ENCODE measurements at regions not wholly inside any gene's neighbourhood (a gene's known extent, or its start where the extent isn't known, plus 50 kb on each side); places are given as distances from the start of the nearest gene placed in this dataset.

DNA sequence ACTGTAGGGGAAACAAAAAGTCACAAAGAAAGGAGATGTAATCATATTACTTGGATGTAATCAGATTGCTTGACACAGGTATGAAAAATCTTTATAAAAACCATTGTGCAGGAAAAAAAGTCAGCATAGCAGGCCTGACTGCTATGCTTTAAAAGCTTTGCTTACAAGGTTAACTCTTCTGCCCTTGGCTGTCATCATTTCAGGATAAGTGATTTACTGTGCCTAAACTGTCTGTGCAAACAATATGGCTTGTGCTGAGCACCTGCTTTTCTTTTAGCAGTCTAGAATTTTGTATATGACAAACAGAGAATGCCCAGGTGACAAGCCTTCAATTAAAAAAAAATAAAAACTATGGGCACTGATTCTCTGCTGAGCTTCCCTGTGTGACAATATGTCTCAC is 63.8 kb upstream of the PLEKHG7 start:
- Histone ChIP-seq H3K27me3 (replicated peaks; ENCODE audit: control insufficient read depth, insufficient read depth, low read length) (no peaks in the 10 kb centered on the region), H3K4me3 (replicated peaks; ENCODE audit: low read depth, low read length) (no peak overlapping the region), H3K36me3 (ENCODE audit: control insufficient read depth, insufficient read depth, low read length) (no peaks in the 10 kb centered on the region)
- no peak for TF ChIP-seq CTCF (IDR thresholded peaks at IDR 0.05; ENCODE audit: insufficient read depth, low read length, poor library complexity, severe bottlenecking)
- no peak for DNase-seq (ENCODE audit: extremely low read depth, insufficient read length)

- Histone ChIP-seq H3K4me3 (replicated peaks; ENCODE audit: low read depth, low read length) (no peak overlapping the region), H3K27me3 (replicated peaks; ENCODE audit: control insufficient read depth, insufficient read depth, low read length) (no peaks in the 10 kb centered on the region), H3K36me3 (ENCODE audit: control insufficient read depth, insufficient read depth, low read length) (no peaks in the 10 kb centered on the region)
- DNase-seq (ENCODE audit: extremely low read depth, insufficient read length): no peak
- TF ChIP-seq CTCF (IDR thresholded peaks at IDR 0.05; ENCODE audit: insufficient read depth, low read length, poor library complexity, severe bottlenecking): no peak
Measured at GRCh38 chr12:92634730-92635129, 68.1 kb upstream of the PLEKHG7 start.

DNA sequence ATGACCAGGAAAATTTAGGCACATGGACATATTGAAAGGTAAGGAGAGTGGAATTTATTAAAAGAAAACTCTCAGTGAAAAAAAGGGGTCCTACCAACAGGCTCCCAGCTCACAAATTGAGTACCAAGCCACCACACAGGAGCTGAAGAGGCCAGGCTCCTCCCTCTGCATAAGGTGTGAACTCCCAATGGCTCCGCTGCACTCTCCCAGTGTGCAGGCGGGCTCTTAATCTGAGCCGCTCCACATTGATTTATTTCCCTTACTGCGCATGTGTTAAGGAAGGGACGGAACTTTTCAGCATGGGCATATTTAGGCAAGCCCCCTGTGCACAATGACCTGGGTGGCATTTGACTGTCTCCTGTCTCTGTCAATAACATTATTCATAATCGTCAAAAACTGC is 68.6 kb upstream of the PLEKHG7 start:
- DNase-seq (ENCODE audit: extremely low read depth, insufficient read length): no peak
- Histone ChIP-seq H3K36me3 (ENCODE audit: control insufficient read depth, insufficient read depth, low read length) (no peaks in the 10 kb centered on the region), H3K27me3 (replicated peaks; ENCODE audit: control insufficient read depth, insufficient read depth, low read length) (no peaks in the 10 kb centered on the region), H3K4me3 (replicated peaks; ENCODE audit: low read depth, low read length) (no peak overlapping the region)
- no peak for TF ChIP-seq CTCF (IDR thresholded peaks at IDR 0.05; ENCODE audit: insufficient read depth, low read length, poor library complexity, severe bottlenecking)

GRCh38 chr12:92630968-92631367 is 71.8 kb upstream of the PLEKHG7 start:
- Histone ChIP-seq H3K27me3 (replicated peaks; ENCODE audit: control insufficient read depth, insufficient read depth, low read length) (no peaks in the 10 kb centered on the region), H3K4me3 (replicated peaks; ENCODE audit: low read depth, low read length) (no peak overlapping the region), H3K36me3 (ENCODE audit: control insufficient read depth, insufficient read depth, low read length) (no peaks in the 10 kb centered on the region)
- no peak for TF ChIP-seq CTCF (IDR thresholded peaks at IDR 0.05; ENCODE audit: insufficient read depth, low read length, poor library complexity, severe bottlenecking)
- no peak for DNase-seq (ENCODE audit: extremely low read depth, insufficient read length)

DNA sequence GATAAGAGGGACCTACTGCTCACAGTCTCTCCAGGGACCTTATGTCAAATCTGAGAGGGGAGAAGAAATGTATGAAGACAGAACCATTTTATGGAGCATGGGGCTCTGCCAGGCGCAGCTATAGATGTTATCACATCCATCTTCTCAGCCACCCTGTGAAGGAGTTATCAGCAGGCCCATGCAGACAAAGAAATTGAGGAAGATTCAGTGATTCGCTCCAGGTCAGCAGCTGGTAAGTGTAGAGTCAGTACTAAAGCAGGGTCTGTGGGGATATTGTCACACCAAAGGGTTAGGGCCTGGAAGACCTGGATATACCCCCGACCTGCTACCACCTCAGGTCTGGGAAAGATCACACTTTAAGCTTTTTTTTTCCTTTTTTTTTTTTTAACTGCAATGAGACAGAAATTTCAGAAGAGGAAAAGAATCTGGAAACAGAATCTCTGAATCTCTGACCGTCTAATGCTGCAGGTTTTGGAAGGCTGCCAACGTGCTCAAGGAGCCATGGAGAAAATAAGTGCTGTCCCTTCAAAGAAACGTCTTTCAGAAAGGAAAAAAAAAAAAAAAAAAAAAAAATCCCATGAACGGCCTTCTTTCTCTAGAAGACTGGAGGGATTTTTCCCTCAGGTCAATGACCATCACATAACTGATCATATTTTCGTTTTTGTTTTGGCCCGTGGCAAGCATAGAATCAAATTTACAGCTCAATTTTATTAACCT is 73.3 kb upstream of the PLEKHG7 start:
- Histone ChIP-seq H3K4me3 (replicated peaks; ENCODE audit: low read depth, low read length) (no peak overlapping the region), H3K36me3 (ENCODE audit: control insufficient read depth, insufficient read depth, low read length) (no peaks in the 10 kb centered on the region), H3K27me3 (replicated peaks; ENCODE audit: control insufficient read depth, insufficient read depth, low read length) (no peaks in the 10 kb centered on the region)
- no peak for DNase-seq (ENCODE audit: extremely low read depth, insufficient read length)
- TF ChIP-seq CTCF (IDR thresholded peaks at IDR 0.05; ENCODE audit: insufficient read depth, low read length, poor library complexity, severe bottlenecking): no peak

GRCh38 chr12:92628476-92628875 is 74.3 kb upstream of the PLEKHG7 start:
- Histone ChIP-seq H3K36me3 (ENCODE audit: control insufficient read depth, insufficient read depth, low read length) (no peaks in the 10 kb centered on the region), H3K4me3 (replicated peaks; ENCODE audit: low read depth, low read length) (no peak overlapping the region), H3K27me3 (replicated peaks; ENCODE audit: control insufficient read depth, insufficient read depth, low read length) (no peaks in the 10 kb centered on the region)
- no peak for TF ChIP-seq CTCF (IDR thresholded peaks at IDR 0.05; ENCODE audit: insufficient read depth, low read length, poor library complexity, severe bottlenecking)
- no peak for DNase-seq (ENCODE audit: extremely low read depth, insufficient read length)

Measured in GM06990 (cell line).